T follicular helper cell (primary cell): ENCODE measurements at regions not wholly inside any gene's neighbourhood (a gene's known extent, or its start where the extent isn't known, plus 50 kb on each side); places are given as distances from the start of the nearest gene placed in this dataset.

ENCODE experiments used
- DNase-seq: peaks from one replicate; pipeline ENCODE4 v3.0.0-alpha.2; 2020; ENCODE audit warnings: low read depth

- DNase-seq = no peak
These were observed 128.2 kb downstream of the CPEB2 start for GRCh38 chr4:15130441-15130840.

- DNase-seq = no peak
These were observed 129.3 kb downstream of the CPEB2 start for GRCh38 chr4:15131551-15131950.

- no peak for DNase-seq
These were observed 130.5 kb downstream of the CPEB2 start for GRCh38 chr4:15132739-15133138.

GRCh38 chr4:15139599-15139998 is 137.3 kb downstream of the CPEB2 start:
- DNase-seq = no peak

DNA sequence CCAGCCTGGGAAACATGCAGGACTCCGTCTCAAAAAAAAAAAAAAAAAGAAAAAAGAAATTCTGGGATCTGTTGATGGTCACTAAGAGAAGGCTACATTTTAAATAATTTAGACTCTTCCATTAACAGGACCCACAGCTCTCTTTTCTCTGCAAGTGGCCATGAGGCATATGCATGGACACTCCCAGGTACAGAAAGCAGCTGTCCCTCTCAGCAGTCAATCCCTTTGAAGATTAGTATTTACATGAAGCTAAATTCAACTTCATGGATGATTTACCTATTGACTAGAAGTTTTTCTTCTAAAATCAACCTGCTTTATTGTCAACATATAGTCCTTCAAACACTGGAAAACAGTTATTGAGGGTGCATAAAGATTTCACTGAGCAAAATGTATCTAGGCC is 139.9 kb downstream of the CPEB2 start:
- DNase-seq = no peak

DNA sequence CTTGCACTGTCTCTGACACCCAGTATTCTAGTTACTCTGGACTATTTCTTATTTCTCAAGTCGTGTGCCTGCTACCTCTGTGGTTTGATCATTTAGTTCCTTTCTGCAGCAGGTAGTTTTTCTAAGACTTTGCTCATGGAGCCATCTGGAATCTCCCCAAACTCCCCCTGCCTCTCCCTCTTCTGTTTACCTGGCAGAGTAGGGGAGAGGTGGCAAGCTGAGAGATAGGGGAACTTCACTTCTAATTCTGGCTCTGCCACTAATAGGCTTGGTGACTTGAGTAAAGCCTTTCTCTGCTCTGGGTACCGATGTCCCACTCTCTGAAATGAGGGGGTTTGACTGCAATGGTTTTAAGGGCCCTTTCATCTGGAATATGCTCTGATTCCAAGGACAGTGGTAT is 141.3 kb downstream of the CPEB2 start:
- DNase-seq = no peak

- no peak for DNase-seq
These were observed 142.1 kb downstream of the CPEB2 start for GRCh38 chr4:15144249-15144966.

- no peak for DNase-seq
These were observed 142.7 kb downstream of the CPEB2 start for GRCh38 chr4:15144967-15145295.

- no peak for DNase-seq
These were observed 143.4 kb downstream of the CPEB2 start for GRCh38 chr4:15145709-15146108.

GRCh38 chr4:15147714-15148113 is 145.4 kb downstream of the CPEB2 start:
- DNase-seq = no peak

GRCh38 chr4:15148199-15148598 is 145.9 kb downstream of the CPEB2 start:
- DNase-seq = no peak

DNA sequence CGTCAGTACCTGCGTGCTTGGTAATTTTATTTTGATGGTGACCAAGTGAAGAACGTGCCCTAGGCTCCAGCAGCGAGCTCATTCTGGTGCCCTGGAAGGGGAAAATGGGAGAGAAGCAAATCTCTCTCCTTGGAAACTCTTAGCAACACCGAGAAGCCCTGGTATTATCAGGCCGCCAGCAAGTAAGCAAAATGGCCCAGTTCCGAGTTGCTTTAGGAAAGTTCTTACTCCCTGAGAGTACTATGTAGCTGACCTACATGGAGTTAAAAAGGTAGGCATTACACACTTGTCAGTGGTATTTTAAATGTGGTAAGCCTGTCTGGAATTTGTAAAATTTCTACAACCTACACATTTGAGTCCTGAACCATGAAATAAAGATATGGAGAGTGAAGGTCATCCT is 146.4 kb downstream of the CPEB2 start:
- DNase-seq = no peak

DNA sequence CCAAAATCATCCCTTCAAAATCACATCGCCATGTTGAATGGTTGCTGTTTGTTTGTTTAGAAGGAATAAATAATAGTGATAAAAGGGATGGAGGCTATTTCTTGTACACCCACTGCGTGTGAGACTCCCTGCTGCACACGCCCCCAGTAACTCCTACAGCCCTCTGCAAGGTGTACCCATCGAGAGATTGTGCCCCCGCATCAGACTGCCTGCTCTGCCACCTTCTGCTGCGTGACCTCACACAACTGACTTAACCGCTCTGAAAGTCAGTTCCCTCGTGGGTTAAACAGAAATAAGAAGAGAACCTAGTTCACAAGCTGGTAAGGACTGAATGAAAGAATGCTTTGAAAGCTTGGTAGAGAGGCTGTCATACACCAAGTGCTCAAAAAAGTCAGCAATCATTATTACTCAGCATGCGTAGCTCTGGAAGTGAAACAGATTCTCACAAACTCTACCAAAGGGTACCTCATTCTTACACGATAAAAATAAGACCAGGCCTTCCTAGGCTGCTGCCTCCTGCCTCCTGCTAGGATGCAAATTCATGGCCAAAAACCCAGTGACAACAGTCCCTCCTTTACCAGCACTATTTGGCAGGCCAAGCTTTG is 147.1 kb downstream of the CPEB2 start:
- no peak for DNase-seq

DNA sequence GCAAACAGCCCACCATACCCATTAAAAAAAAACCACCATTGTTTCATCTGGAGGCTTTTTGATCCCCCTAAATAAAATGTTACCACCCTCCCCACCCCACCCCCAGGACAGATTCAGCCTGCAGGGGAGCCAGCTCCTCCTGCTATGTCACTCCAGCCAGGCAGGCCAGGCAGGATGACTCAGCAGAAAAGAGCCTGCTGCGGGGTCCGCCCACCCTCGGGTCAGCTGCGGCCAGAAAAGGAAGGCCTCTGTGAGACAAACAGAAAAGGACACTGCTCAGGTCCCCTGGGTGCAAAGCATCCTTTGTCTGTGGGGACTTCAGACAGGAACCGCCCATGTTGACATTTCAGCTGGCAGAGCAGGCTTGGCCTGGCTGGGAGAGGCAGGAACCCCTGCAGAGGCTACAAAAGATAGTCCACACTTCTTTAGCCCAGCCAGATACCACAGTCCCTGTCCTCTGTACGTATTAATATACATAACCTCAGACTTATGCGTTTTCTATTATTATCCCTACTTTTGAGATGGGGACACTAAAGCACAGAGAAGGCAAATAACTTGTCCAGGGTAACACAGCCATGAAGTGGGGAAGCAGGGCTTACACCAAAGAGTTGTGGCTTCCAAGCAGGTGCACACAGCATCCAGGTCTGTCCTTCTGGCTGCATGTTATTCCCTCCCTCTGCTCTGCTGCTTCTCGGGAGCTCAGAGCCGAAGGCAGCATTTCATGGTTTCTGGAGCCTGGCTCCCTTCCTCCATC is 147.7 kb downstream of the CPEB2 start:
- DNase-seq = no peak

DNA sequence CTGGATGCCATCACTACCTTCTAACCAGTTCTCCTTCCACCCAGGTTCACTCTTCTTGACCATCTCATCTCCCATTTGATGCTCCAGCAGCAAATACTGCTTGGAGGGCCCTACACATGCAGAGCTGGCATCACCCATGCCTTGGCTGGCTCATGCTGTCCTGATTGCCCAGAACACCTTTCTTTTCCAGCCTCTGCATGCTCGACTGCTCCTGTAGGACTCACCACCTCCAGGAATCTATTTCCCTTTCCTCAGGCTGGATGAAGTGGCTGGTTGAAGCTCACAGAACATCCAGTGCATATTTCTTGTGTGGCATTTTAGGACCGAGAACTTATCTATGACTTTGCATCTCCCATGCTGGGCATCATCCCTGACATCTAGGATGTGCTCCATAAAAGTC is 148.3 kb downstream of the CPEB2 start:
- no peak for DNase-seq

DNA sequence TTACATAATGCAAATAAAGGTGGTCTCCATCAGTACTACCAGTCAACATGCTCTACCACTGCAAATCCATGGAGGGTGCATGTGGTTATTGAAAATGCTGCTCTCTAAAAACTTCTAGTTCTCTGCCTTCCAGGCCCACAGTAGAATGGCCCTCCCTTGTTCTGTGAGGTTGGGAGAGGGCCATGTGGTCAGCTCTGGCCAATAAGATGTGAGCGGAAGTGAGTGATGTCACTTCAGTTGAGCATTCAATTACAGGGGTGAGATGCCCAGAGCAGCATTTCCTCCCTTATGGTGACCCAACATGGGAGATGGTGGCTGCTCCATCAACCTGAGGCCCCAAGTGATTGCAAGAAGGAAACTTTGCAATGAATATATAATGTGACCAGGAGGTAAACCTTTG is 148.8 kb downstream of the CPEB2 start:
- DNase-seq = no peak

DNA sequence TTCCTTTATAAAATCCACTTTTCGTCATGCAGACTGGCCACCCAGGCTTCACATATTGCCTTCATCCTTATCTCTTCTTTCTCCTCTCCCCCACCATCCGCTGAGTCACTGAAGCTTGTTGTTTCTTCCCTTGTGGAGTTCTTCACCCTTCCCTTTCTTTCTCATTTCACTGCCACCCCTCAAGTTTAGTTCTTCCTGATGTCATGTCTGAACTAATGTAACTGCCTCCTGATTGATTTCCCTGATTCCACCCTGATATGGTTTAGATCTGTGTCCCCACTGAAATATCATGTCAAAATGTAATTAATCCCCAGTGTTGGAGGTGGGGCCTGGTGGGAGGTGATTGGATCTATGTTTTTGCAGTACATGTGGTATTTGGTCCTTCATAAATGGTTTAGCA is 151.4 kb downstream of the CPEB2 start:
- DNase-seq = no peak

DNA sequence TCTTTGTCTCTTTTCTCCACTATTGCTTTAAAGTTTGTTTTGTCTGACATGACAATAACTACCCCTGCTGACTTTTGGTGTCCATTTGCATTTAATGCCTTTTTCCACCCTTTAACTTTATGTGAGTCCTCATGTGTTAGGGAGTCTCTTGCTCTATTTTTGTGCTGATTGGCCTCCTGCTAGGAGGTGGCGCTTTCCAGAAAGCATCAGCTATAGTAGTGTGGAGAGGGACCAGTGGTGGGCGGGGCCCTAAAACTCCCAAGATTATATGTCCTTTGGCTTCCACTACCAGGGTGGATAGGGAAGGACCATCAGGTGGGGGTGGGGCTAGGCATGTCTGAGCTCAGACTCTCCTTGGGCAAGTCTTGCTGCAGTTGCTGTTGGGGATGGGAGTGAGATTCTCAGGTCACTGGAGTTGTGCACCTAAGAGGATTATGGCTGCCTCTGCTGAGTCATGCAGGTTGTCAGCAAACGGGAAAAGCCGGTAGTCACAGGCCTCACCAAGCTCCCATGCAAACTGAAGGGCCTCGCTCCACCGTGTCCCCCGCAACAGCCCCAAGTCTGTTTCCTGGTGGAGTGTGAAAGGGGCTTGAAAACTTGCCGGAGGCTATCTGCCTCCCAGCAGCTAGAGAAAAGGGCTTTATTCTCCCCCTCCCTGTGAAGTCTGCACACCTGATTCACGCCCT is 156.3 kb downstream of the CPEB2 start:
- DNase-seq = no peak

- no peak for DNase-seq
These were observed 157.3 kb downstream of the CPEB2 start for GRCh38 chr4:15159477-15160019.

GRCh38 chr4:15161439-15161838 is 159.2 kb downstream of the CPEB2 start:
- DNase-seq = no peak

- DNase-seq = no peak
These were observed 159.8 kb downstream of the CPEB2 start for GRCh38 chr4:15162046-15162445.

DNA sequence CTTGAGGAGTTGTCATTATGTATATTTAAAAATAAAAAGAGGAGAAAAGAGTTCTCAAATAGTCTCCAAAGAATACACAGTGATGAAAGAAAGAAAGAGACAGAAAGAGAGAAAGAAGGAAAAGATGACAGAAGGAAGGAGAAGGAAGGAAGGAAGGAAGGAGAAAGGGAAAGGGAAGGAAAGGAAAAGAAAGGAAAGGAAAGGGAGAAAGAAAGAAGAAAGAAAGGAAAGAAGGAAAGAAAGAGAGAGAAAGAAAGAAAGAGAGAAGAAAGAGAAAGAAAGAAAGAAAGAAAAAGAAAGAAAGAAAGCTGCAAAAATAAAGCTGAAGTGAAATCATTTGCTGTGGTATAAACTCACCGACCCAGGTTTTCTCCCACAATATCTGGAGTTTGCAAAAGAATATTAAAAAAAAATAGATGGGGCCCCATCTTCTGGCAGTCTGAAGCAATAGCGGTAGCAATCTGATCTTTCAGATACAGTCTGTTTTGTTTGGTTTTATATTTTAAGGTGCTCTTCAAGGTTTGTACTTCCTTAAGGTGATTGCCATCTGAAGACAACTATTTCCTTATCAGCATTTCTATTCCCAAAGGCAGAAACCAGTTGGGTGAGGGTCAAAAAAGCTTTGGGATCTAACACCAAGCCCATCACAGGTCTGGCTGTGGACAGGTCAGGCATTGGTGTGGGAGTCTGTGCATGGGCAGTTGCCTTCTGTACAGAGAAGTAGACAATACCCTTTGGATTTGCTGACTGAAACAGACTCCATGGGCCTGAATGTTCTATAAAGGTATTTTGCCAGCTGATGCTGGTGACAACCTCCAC is 160.4 kb downstream of the CPEB2 start:
- no peak for DNase-seq
